GM12872 (cell line): ENCODE measurements at regions not wholly inside any gene's neighbourhood (a gene's known extent, or its start where the extent isn't known, plus 50 kb on each side); places are given as distances from the start of the nearest gene placed in this dataset.

ENCODE experiments used
- CTCF ChIP-seq: IDR thresholded peaks from 3 replicates; pipeline ENCODE4 v1.5.1; 2011; ENCODE audit warnings: low read depth, mild to moderate bottlenecking, low read length, moderate library complexity; ENCODE audit not compliant: insufficient read depth

- no peak for TF ChIP-seq CTCF
Measured at GRCh38 chr12:13713556-13714410, 267.6 kb downstream of the GRIN2B start.

- TF ChIP-seq CTCF, result no peak
Measured at GRCh38 chr12:13707829-13708228, 273.6 kb downstream of the GRIN2B start.

- no peak for TF ChIP-seq CTCF
Measured at GRCh38 chr12:13702381-13702780, 279.0 kb downstream of the GRIN2B start.

GRCh38 chr12:13701502-13701901 is 279.9 kb downstream of the GRIN2B start:
- TF ChIP-seq CTCF, result no peak

GRCh38 chr12:13697973-13698372 is 283.4 kb downstream of the GRIN2B start:
- TF ChIP-seq CTCF, result no peak

- no peak for TF ChIP-seq CTCF
Measured at GRCh38 chr12:13695781-13696180, 285.6 kb downstream of the GRIN2B start.

GRCh38 chr12:13692332-13692731 is 289.1 kb downstream of the GRIN2B start:
- TF ChIP-seq CTCF, result no peak
